OCI-LY7 (cell line): ENCODE measurements at regions not wholly inside any gene's neighbourhood (a gene's known extent, or its start where the extent isn't known, plus 50 kb on each side); places are given as distances from the start of the nearest gene placed in this dataset.

Experiments
- CTCF ChIP-seq: fragments of 200-600 bp; sonication (generic); conservative IDR thresholded peaks from 2 replicates; pipeline ENCODE4 v1.5.1; 2014; ENCODE audit warnings: mild to moderate bottlenecking, antibody characterized with exemption, low read length, moderate library complexity, mixed read lengths
- EZH2phosphoT487 ChIP-seq: fragments of 200-600 bp; sonication (generic); IDR thresholded peaks from 2 replicates; pipeline ENCODE4 v1.6.1; 2018; ENCODE audit warnings: low read depth, borderline replicate concordance, mild to moderate bottlenecking, mixed run types, antibody characterized with exemption, low read length, moderate library complexity, mixed read lengths

- no peak for TF ChIP-seq CTCF
- TF ChIP-seq EZH2phosphoT487 = no peak
These were observed 139.2 kb upstream of the NRP1 start for GRCh38 chr10:33473688-33474087.
